OCI-LY1 (cell line): ENCODE measurements at regions not wholly inside any gene's neighbourhood (a gene's known extent, or its start where the extent isn't known, plus 50 kb on each side); places are given as distances from the start of the nearest gene placed in this dataset.

ENCODE experiments used
- H2AFZ ChIP-seq: fragments of 200-600 bp; sonication (generic), shearing (Covaris generic); 2 replicates; pipeline ENCODE4 v1.6.0; 2014; ENCODE audit warnings: antibody characterized with exemption, mild to moderate bottlenecking, low read length
- H3F3A ChIP-seq: fragments of 200-600 bp; sonication (generic), shearing (Covaris generic); 2 replicates; pipeline ENCODE4 v1.6.0; 2014; ENCODE audit warnings: mild to moderate bottlenecking, antibody characterized with exemption, low read length, moderate library complexity; ENCODE audit not compliant: insufficient read depth
- H3K27ac ChIP-seq: fragments of 200-600 bp; sonication (generic); 2 replicates; pipeline ENCODE4 v1.5.1; 2014; ENCODE audit warnings: low read length, mixed run types, mild to moderate bottlenecking, low read depth; ENCODE audit not compliant: poor library complexity, severe bottlenecking
- H3K27me3 ChIP-seq: fragments of 200-600 bp; sonication (generic); 2 replicates; pipeline ENCODE4 v1.6.0; 2014; ENCODE audit warnings: antibody characterized with exemption, mild to moderate bottlenecking, low read length, moderate library complexity; ENCODE audit not compliant: insufficient read depth
- H3K36me3 ChIP-seq: fragments of 200-600 bp; sonication (generic); 2 replicates; pipeline ENCODE4 v1.6.1; 2014; ENCODE audit warnings: mild to moderate bottlenecking, antibody characterized with exemption, low read length, moderate library complexity, mixed read lengths; ENCODE audit not compliant: insufficient read depth
- H3K4me1 ChIP-seq: fragments of 200-600 bp; sonication (generic); 2 replicates; pipeline ENCODE4 v1.5.1; 2014; ENCODE audit warnings: mild to moderate bottlenecking, low read length, moderate library complexity; ENCODE audit not compliant: insufficient read depth, severe bottlenecking
- H3K4me2 ChIP-seq: fragments of 200-600 bp; sonication (generic), shearing (Covaris generic); 2 replicates; pipeline ENCODE4 v1.6.1; 2014; ENCODE audit warnings: low read length
- H3K4me3 ChIP-seq: fragments of 200-600 bp; sonication (generic); 2 replicates; pipeline ENCODE4 v1.5.1; 2014; ENCODE audit warnings: low read length, low read depth, mild to moderate bottlenecking, mixed read lengths; ENCODE audit not compliant: poor library complexity, severe bottlenecking
- H3K79me2 ChIP-seq: fragments of 200-600 bp; shearing (Covaris generic); 2 replicates; pipeline ENCODE4 v1.6.1; 2016; ENCODE audit warnings: mixed run types, low read length, mixed read lengths; ENCODE audit not compliant: insufficient read depth
- H3K9ac ChIP-seq: fragments of 200-600 bp; sonication (generic), shearing (Covaris generic); 2 replicates; pipeline ENCODE4 v1.6.1; 2014; ENCODE audit warnings: mild to moderate bottlenecking, low read length, mixed read lengths
- H3K9me2 ChIP-seq: fragments of 200-600 bp; sonication (generic), shearing (Covaris generic); 2 replicates; pipeline ENCODE4 v1.6.1; 2014; ENCODE audit warnings: low read depth, mild to moderate bottlenecking, low read length, mixed read lengths
- H3K9me3 ChIP-seq: fragments of 200-600 bp; shearing (Covaris generic); 2 replicates; pipeline ENCODE4 v1.6.1; 2014; ENCODE audit warnings: low read length, mixed read lengths
- H4K20me1 ChIP-seq: fragments of 200-600 bp; sonication (generic), shearing (Covaris generic); 2 replicates; pipeline ENCODE4 v1.6.0; 2016; ENCODE audit warnings: mild to moderate bottlenecking, low read length; ENCODE audit not compliant: insufficient read depth
- EZH2 ChIP-seq: fragments of 200-600 bp; sonication (generic), shearing (Covaris generic); IDR thresholded peaks from 2 replicates; pipeline ENCODE4 v1.8.0; 2017; ENCODE audit warnings: borderline replicate concordance, mixed run types, mild to moderate bottlenecking, antibody characterized with exemption, low read length, moderate library complexity, mixed read lengths
- TF ChIP-seq, protein P1 (sequence below): fragments of 200-600 bp; sonication (generic), shearing (Covaris generic); IDR thresholded peaks from 2 replicates; pipeline ENCODE4 v1.5.1; 2017; ENCODE audit warnings: mild to moderate bottlenecking, antibody characterized with exemption, low read length, moderate library complexity, mixed read lengths

DNA sequence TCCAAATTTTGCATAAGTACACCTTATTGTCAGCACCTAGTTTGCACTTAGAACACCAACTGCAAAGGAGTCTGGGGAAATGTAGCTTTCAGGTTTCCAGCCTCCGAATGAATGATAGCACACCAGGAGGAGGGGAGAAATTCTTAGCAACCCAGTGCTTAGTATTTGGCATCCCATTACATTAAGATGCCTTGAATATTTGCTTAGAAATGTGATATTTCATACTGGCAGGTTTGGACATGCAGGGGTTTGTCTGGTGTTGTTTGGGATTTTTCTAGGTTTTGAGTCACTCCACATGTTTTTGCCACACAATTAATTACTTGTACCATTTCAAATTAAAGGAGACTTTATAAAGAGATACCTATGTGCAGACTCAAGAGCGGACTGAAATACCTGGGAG, 60.3 kb upstream of the CAMK2D start:
- no peaks in the 10 kb centered on the region for H3K9me2 ChIP-seq
- no peaks in the 10 kb centered on the region for H3K36me3 ChIP-seq
- H3K27me3 ChIP-seq: no peaks in the 10 kb centered on the region
- H3K9ac ChIP-seq: no peak overlapping the region
- no peak for TF ChIP-seq EZH2
- TF ChIP-seq, protein P1, sequence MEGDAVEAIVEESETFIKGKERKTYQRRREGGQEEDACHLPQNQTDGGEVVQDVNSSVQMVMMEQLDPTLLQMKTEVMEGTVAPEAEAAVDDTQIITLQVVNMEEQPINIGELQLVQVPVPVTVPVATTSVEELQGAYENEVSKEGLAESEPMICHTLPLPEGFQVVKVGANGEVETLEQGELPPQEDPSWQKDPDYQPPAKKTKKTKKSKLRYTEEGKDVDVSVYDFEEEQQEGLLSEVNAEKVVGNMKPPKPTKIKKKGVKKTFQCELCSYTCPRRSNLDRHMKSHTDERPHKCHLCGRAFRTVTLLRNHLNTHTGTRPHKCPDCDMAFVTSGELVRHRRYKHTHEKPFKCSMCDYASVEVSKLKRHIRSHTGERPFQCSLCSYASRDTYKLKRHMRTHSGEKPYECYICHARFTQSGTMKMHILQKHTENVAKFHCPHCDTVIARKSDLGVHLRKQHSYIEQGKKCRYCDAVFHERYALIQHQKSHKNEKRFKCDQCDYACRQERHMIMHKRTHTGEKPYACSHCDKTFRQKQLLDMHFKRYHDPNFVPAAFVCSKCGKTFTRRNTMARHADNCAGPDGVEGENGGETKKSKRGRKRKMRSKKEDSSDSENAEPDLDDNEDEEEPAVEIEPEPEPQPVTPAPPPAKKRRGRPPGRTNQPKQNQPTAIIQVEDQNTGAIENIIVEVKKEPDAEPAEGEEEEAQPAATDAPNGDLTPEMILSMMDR: no peak
- H2AFZ ChIP-seq: no peak overlapping the region
- H3K4me3 ChIP-seq: no peak overlapping the region
- no peaks in the 10 kb centered on the region for H4K20me1 ChIP-seq
- H3K9me3 ChIP-seq: no peaks in the 10 kb centered on the region
- no peak overlapping the region for H3K27ac ChIP-seq
- H3K4me2 ChIP-seq: no peak overlapping the region
- H3K4me1 ChIP-seq: no peaks in the 10 kb centered on the region
- no peaks in the 10 kb centered on the region for H3K79me2 ChIP-seq
- no peaks in the 10 kb centered on the region for H3F3A ChIP-seq

DNA sequence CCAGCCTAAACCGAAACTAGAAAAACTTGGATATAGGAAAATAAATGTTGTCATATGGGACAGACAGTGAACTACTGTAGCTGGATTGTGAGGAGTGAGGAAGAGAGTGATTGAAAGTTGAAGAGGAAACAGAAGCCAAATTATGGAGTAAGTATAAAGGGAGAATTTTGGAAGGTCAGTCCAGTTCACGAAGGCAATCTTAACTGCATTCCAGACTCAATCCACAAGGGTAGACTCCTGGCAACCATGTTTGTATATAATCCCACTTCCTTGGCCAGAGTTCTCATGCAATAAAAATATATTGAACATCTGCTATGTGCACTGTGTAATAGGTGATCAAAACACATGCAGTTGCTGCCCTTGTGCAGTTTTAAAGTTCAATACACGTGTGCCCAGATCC, 58.6 kb upstream of the CAMK2D start:
- no peak overlapping the region for H3K9ac ChIP-seq
- no peaks in the 10 kb centered on the region for H3K27me3 ChIP-seq
- TF ChIP-seq EZH2: no peak
- TF ChIP-seq, protein P1: no peak
- H3K4me2 ChIP-seq: no peak overlapping the region
- no peaks in the 10 kb centered on the region for H4K20me1 ChIP-seq
- H3K27ac ChIP-seq: no peak overlapping the region
- no peaks in the 10 kb centered on the region for H3K79me2 ChIP-seq
- H3K36me3 ChIP-seq: no peaks in the 10 kb centered on the region
- no peaks in the 10 kb centered on the region for H3K4me1 ChIP-seq
- no peak overlapping the region for H3K4me3 ChIP-seq
- H3K9me3 ChIP-seq: no peaks in the 10 kb centered on the region
- H3F3A ChIP-seq: no peaks in the 10 kb centered on the region
- H2AFZ ChIP-seq: no peak overlapping the region
- no peaks in the 10 kb centered on the region for H3K9me2 ChIP-seq

DNA sequence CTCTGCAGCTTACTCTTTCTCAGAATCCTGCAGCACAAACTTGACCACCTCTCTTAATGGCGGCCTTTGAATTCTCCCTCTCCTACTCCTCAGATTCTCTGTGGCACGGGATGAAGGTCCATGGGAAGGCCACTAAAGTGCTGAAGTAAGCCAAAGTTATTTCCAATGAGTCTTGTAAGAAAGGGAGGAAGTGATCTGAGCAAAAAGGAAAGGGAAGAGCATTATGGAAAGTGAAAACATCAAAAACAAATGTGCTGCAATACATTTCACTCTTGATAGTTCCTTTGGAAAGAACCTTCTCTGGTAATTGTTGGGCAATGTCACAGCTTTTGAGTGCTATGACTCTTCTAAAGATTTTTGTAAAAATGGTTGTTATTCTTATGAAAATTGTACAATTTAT, 54.3 kb upstream of the CAMK2D start:
- H3K9ac ChIP-seq: no peak overlapping the region
- no peaks in the 10 kb centered on the region for H3F3A ChIP-seq
- no peak overlapping the region for H3K4me2 ChIP-seq
- no peaks in the 10 kb centered on the region for H3K79me2 ChIP-seq
- no peaks in the 10 kb centered on the region for H4K20me1 ChIP-seq
- H3K9me2 ChIP-seq: no peaks in the 10 kb centered on the region
- no peaks in the 10 kb centered on the region for H3K9me3 ChIP-seq
- no peaks in the 10 kb centered on the region for H3K27me3 ChIP-seq
- no peak overlapping the region for H3K27ac ChIP-seq
- no peak for TF ChIP-seq EZH2
- TF ChIP-seq, protein P1: no peak
- H3K4me3 ChIP-seq: no peak overlapping the region
- no peak overlapping the region for H2AFZ ChIP-seq
- H3K4me1 ChIP-seq: no peaks in the 10 kb centered on the region
- H3K36me3 ChIP-seq: no peaks in the 10 kb centered on the region
